ENCODE measurements at regions not wholly inside any gene's neighbourhood (a gene's known extent, or its start where the extent isn't known, plus 50 kb on each side); places are given as distances from the start of the nearest gene placed in this dataset.
"Not testable (repeated sequence)": the region's sequence is repeated elsewhere in the genome, so short reads cannot be mapped to it uniquely, and the experiment has no call there.

DNA sequence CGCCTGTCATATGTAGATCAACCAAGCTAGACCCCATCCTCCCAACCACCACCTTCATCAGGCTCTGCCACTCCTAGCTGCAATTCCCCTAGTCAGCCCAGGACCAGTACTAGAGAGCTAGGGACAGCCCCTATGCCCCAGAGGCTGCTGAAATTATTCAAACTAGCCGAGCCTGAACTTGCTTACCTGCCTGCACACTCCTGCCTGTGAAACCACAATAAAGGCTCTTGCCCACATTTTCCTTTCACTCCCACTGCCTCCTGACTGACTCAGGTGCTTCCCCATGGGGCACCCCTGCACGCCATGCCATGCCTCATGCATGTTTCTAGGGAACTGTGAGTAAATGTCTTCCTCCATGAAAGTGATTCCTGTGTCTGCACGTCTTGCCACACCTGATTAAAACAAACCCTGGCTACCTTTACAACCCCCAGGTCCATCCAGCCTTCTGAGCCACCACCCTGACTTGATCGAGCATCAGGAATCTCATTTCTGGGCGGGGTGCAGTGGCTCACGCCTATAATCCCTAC, 66.5 kb upstream of the IER3 start:
- in situ Hi-C loops (cut with MboI; ENCODE audit: low pct_unique_long_range_greater_than_20kb, low sequenced_read_pairs): no loop called here
- DNase-seq: no peak

DNA sequence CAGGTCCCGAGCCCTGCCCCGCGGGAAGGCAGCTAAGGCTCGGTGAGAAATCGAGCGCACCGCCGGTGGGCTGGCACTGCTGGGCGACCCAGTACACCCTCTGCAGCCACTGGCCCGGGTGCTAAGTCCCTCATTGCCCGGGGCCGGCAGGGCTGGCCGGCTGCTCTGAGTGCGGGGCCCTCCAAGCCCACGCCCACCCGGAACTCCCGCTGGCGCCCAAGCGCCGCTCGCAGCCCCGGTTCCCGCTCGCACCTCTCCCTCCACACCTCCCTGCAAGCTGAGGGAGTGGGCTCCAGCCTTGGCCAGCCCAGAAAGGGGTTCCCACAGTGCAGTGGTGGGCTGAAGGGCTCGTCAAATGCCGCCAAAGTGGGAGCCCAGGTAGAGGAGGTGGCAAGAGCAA, 63.2 kb upstream of the IER3 start:
- DNase-seq; in situ Hi-C loops (cut with MboI; ENCODE audit: low pct_unique_long_range_greater_than_20kb, low sequenced_read_pairs): not testable (repeated sequence)

DNA sequence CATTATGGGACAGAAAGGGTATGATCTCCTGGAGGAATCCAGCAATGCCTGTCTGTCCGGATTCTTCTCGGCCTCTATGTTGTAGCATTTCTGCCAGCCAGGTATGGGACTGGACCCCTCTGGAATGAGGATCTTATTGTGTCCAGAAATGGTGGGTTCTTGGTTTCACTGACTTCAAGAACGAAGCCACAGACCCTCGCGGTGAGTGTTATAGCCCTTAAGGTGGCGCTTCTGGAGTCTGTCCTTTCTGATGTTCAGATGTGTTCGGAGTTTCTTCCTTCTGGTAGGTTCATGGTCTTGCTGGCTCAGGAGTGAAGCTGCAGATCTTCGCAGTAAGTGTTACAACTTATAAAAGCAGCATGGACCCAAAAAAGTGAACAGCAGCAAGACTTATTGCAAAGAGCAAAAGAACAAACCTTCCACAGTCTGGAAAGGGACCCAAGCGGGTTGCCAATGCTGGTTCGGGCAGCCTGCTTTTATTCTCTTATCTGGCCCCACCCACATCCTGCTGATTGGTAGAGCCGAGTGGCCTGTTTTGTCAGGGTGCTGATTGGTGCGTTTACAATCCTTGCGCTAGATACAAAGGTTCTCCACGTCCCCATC, 62.3 kb upstream of the IER3 start:
- no peak for DNase-seq
- in situ Hi-C loops (cut with MboI; ENCODE audit: low pct_unique_long_range_greater_than_20kb, low sequenced_read_pairs): no loop called here

DNA sequence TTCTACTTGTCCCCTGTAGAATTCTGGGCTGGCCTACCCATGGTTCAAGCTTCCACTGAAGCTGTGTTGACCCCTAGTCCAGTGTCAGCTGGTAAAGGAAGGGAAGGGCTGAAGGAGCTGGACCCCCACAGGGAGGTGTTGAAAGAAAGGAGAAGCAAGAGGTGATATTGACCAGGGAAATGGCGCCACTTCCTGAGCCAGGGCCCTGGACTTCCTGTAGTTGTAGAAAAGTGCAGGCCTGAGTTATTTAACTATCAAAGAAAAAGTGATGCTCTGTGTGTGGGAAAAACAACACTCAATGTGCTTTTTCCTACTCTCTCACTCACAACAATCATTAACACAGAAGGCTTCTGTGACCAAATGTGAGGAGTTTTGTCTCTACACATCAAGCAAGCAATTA, 60.0 kb upstream of the IER3 start:
- no peak for DNase-seq
- in situ Hi-C loops (cut with MboI; ENCODE audit: low pct_unique_long_range_greater_than_20kb, low sequenced_read_pairs): no loop called here

DNA sequence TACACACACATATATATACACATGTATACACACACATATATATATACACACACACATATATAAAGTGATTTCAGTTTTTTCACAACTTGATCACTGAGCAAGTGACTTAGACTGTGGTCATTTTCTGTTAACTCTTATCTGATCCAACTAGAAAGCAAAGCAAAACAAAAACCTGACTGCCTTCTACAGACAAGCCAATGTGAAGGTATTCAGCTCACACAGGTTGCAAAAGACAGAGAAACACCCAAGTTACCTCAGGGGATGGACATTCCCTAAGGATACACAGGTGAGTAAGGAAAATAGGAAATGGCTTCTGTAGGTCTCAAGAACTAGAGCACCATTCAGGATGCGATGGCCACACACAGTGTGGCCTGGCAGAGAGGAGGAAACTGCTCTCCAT, 58.4 kb upstream of the IER3 start:
- in situ Hi-C loops (cut with MboI; ENCODE audit: low pct_unique_long_range_greater_than_20kb, low sequenced_read_pairs): no loop called here
- no peak for DNase-seq

DNA sequence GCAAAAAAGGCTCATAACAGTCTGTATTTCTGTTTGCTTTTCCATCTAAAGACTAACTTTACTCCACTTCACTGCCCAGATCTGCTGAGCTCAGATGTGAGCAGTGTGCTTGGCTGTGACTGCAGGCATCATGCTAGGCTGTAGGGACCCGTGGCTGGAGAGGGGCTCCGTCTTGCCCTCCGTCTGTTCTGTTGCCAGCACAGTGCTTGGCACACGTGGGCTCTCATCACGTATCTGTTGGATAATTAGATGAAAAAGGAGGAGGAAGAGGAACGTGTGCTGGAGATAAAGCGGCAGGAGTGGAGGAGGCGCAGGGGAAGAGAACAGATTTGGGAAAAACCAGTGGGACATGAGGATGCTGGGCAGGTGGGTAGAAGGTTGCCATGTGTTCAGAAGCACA, 57.6 kb upstream of the IER3 start:
- DNase-seq: no peak

DNA sequence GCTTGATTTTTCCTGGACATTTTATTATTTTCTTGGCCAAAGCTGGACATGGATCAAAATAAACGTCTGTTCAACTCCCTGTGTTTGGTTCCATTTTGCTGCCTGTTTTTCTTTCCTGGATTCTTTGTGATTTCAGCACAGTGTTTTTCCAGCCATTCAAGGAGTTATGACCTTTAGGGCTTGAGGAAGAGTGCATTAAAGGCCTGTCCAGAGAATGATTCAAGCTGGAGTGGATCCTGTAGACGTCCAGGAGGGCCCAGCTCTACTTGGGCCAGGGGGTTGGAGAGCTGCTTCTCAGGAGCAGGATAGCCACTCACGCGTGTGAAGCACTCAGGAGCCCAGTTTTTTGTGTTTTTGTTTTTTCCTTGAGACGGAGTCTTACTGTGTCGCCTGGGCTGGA, 56.5 kb upstream of the IER3 start:
- no peak for DNase-seq
- in situ Hi-C loops (cut with MboI; ENCODE audit: low pct_unique_long_range_greater_than_20kb, low sequenced_read_pairs): no loop called here

More for the DNA sequence above, 57.6 kb upstream of the IER3 start:
- in situ Hi-C loops (cut with MboI; ENCODE audit: low pct_unique_long_range_greater_than_20kb, low sequenced_read_pairs): no loop called here

DNA sequence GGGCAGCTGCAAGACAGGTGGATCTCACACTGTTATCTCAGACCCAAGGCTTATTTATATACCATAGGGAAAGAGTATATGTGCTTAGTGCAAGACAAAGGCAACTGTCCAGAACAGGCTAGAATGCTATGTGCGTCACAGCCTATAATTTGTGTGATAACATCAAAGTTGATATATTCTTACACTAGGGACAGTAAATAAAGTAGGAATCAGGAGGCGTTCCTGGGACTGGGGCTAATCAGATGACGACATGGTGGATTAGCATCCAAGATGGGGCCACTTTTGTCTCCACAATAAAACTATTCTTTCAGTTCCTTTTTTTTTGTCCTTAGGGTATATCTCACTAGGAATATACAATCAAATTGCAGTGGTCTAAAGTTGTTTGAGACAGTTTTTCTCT, 54.9 kb upstream of the IER3 start:
- in situ Hi-C loops (cut with MboI; ENCODE audit: low pct_unique_long_range_greater_than_20kb, low sequenced_read_pairs): no loop called here
- DNase-seq: no peak

DNA sequence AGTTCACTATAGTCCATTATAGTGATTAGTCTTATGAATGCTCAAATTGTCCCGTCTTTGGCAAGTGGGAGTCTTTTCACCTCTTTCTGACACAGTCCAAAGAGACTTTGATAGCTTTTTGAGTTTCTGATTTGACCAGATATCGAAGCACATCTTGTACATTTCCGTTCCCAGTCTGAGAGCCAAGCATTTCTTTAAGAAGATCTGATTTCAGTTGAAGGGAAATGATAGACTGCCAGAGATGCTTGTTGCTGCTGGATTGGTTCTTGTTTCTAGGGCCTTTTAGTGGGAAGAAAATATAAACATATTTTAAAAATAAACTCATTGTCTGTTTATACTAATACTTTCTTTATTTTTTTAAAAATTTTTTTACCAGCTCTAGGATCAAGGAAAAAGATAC, 54.1 kb upstream of the IER3 start:
- in situ Hi-C loops (cut with MboI; ENCODE audit: low pct_unique_long_range_greater_than_20kb, low sequenced_read_pairs): no loop called here
- no peak for DNase-seq

DNA sequence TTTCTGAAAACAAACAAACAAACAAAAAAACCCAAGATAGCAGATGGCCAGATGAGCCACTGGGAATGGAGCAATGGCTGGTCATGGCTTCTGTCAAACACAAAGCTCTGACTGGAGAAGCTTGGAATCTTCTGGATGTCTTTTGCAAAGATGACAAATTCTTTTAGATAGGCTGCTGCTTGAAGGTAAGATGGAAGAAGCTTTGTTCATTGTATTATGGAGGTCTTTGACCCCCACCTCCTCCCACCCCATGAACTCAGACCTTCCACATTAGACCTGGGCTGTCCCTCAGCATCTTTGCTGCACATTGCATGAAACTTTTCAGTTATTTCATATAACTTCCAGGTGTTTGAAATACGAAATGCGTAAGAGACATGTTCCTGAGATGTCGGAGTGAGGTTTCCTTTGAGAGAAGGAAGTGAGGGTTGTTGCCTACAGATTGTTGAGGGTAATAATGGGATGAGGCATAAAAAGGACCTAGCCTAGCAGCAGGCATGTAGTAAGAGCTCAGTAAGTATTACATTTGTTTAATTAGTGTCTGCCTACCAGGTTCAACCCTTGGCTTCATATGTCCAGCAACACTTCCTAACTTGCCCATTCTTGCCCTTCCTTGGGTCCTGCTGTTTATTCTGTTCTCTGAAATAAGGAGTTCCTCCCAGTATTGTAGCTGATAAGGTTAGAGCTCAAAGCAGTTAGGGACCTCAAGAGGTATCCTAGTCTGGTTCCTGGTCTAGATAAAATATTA, 51.4 kb upstream of the IER3 start:
- DNase-seq: no peak
- in situ Hi-C loops (cut with MboI; ENCODE audit: low pct_unique_long_range_greater_than_20kb, low sequenced_read_pairs): no loop called here

Data from KBM-7 (cell line).